Ishikawa (cell line): ENCODE measurements at regions not wholly inside any gene's neighbourhood (a gene's known extent, or its start where the extent isn't known, plus 50 kb on each side); places are given as distances from the start of the nearest gene placed in this dataset.

Source experiments
- EGR1 ChIP-seq: IDR thresholded peaks from 2 replicates; pipeline ENCODE4 v1.6.1; 2012
- FOXM1 ChIP-seq: IDR thresholded peaks from 2 replicates; pipeline ENCODE4 v1.6.1; 2012; ENCODE audit warnings: low read depth, borderline replicate concordance
- RAD21 ChIP-seq: IDR thresholded peaks from 2 replicates; pipeline ENCODE4 v1.6.1; 2012; ENCODE audit warnings: low read depth
- USF1 ChIP-seq: IDR thresholded peaks from 2 replicates; pipeline ENCODE4 v1.6.1; 2012
- YY1 ChIP-seq: IDR thresholded peaks from 2 replicates; pipeline ENCODE4 v1.6.1; 2012; ENCODE audit warnings: low read depth
- TF ChIP-seq, protein P1 (sequence below): IDR thresholded peaks from 2 replicates; pipeline ENCODE4 v1.6.1; 2012; ENCODE audit warnings: low read depth, mild to moderate bottlenecking

GRCh38 chr2:5364361-5364760 is 327.8 kb upstream of the SOX11 start:
- no peak for TF ChIP-seq EGR1
- no peak for TF ChIP-seq YY1
- no peak for TF ChIP-seq RAD21
- TF ChIP-seq FOXM1: no peak
- no peak for TF ChIP-seq USF1
- TF ChIP-seq, protein P1, sequence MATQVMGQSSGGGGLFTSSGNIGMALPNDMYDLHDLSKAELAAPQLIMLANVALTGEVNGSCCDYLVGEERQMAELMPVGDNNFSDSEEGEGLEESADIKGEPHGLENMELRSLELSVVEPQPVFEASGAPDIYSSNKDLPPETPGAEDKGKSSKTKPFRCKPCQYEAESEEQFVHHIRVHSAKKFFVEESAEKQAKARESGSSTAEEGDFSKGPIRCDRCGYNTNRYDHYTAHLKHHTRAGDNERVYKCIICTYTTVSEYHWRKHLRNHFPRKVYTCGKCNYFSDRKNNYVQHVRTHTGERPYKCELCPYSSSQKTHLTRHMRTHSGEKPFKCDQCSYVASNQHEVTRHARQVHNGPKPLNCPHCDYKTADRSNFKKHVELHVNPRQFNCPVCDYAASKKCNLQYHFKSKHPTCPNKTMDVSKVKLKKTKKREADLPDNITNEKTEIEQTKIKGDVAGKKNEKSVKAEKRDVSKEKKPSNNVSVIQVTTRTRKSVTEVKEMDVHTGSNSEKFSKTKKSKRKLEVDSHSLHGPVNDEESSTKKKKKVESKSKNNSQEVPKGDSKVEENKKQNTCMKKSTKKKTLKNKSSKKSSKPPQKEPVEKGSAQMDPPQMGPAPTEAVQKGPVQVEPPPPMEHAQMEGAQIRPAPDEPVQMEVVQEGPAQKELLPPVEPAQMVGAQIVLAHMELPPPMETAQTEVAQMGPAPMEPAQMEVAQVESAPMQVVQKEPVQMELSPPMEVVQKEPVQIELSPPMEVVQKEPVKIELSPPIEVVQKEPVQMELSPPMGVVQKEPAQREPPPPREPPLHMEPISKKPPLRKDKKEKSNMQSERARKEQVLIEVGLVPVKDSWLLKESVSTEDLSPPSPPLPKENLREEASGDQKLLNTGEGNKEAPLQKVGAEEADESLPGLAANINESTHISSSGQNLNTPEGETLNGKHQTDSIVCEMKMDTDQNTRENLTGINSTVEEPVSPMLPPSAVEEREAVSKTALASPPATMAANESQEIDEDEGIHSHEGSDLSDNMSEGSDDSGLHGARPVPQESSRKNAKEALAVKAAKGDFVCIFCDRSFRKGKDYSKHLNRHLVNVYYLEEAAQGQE: no peak
